IMR-90 (cell line): ENCODE measurements at regions not wholly inside any gene's neighbourhood (a gene's known extent, or its start where the extent isn't known, plus 50 kb on each side); places are given as distances from the start of the nearest gene placed in this dataset.
"Not testable (repeated sequence)": the region's sequence is repeated elsewhere in the genome, so short reads cannot be mapped to it uniquely, and the experiment has no call there.

Experiments used
- ATAC-seq: fragments of 200-7000 bp; cut with Tn5 transposase; 2 replicates; pipeline ENCODE4 v1.9.1; 2020; ENCODE audit warnings: low read depth, mild to moderate bottlenecking, moderate library complexity
- BruUV-seq: library from RNA; stranded (reverse); fragments of 400-500 nt; replicated peaks from 2 replicates; lab custom pipeline; 2021; lab: Mats Ljungman, UMichigan
- CTCF ChIA-PET: fragments of 300-600 bp; formaldehyde crosslinking; extraction: SDS; loops from one replicate; lab custom pipeline; 2021; ENCODE audit warnings: antibody characterized with exemption; lab: Yijun Ruan, JAX
- POLR2A ChIA-PET: fragments of 300-600 bp; sonication (Branson Sonifier 250); formaldehyde crosslinking; loops from one replicate; lab custom pipeline; 2022; ENCODE audit warnings: antibody characterized with exemption; ENCODE audit not compliant: unreplicated experiment; lab: Charles Lee
- DNase-seq: peaks from one replicate; pipeline ENCODE4 v3.0.0; 2013
- H2AFZ ChIP-seq: replicated peaks from 2 replicates; pipeline ENCODE3; 2013; ENCODE audit warnings: low read length, mild to moderate bottlenecking; ENCODE audit not compliant: poor library complexity
- H2AK5ac ChIP-seq: 2 replicates; pipeline ENCODE4 v1.6.1; 2013; ENCODE audit warnings: low read depth, low read length, inconsistent platforms
- H2AK9ac ChIP-seq: replicated peaks from 2 replicates; pipeline ENCODE3; 2013; ENCODE audit warnings: mild to moderate bottlenecking, low read depth, low read length, moderate library complexity; ENCODE audit not compliant: poor library complexity
- H2BK120ac ChIP-seq: 2 replicates; pipeline ENCODE4 v1.6.1; 2013; ENCODE audit warnings: low read depth, low read length, inconsistent platforms
- H2BK15ac ChIP-seq: 3 replicates; pipeline ENCODE4 v1.6.1; 2013; ENCODE audit warnings: low read depth, low read length, inconsistent platforms
- H2BK20ac ChIP-seq: 2 replicates; pipeline ENCODE4 v1.6.1; 2013; ENCODE audit warnings: low read depth, mild to moderate bottlenecking, inconsistent platforms, low read length, moderate library complexity
- H2BK5ac ChIP-seq: 2 replicates; pipeline ENCODE4 v1.6.1; 2013; ENCODE audit warnings: mild to moderate bottlenecking, low read depth, low read length, inconsistent platforms; ENCODE audit not compliant: poor library complexity, severe bottlenecking
- H3K14ac ChIP-seq: replicated peaks from 2 replicates; pipeline ENCODE4 v1.6.1; 2013; ENCODE audit warnings: low read depth, low read length, inconsistent platforms
- H3K18ac ChIP-seq: 2 replicates; pipeline ENCODE4 v1.6.1; 2013; ENCODE audit warnings: low read depth, low read length, control low read depth
- H3K23ac ChIP-seq: 2 replicates; pipeline ENCODE4 v1.6.1; 2013; ENCODE audit warnings: low read depth, low read length, inconsistent platforms
- H3K27ac ChIP-seq: 2 replicates; pipeline ENCODE4 v1.5.1; 2013; ENCODE audit warnings: mild to moderate bottlenecking, control low read depth, low read length; ENCODE audit not compliant: insufficient read depth
- H3K27me3 ChIP-seq: 2 replicates; pipeline ENCODE4 v1.6.1; 2013; ENCODE audit warnings: low read length; ENCODE audit not compliant: control insufficient read depth, insufficient read depth
- H3K36me3 ChIP-seq: 2 replicates; pipeline ENCODE4 v1.6.1; 2013; ENCODE audit warnings: low read length, mixed read lengths; ENCODE audit not compliant: control insufficient read depth, insufficient read depth
- H3K4ac ChIP-seq: 2 replicates; pipeline ENCODE4 v1.6.1; 2013; ENCODE audit warnings: low read depth, low read length, inconsistent platforms
- H3K4me1 ChIP-seq: 2 replicates; pipeline ENCODE4 v1.6.1; 2013; ENCODE audit warnings: low read length, mixed read lengths; ENCODE audit not compliant: control insufficient read depth, insufficient read depth
- H3K4me2 ChIP-seq: 2 replicates; pipeline ENCODE4 v1.6.1; 2013; ENCODE audit warnings: low read depth, mild to moderate bottlenecking, control low read depth, low read length, moderate library complexity
- H3K4me3 ChIP-seq: 2 replicates; pipeline ENCODE4 v1.5.1; 2013; ENCODE audit warnings: low read depth, mild to moderate bottlenecking, control low read depth, low read length, moderate library complexity; ENCODE audit not compliant: insufficient read depth
- H3K56ac ChIP-seq: 2 replicates; pipeline ENCODE4 v1.6.1; 2013; ENCODE audit warnings: low read length, inconsistent platforms; ENCODE audit not compliant: insufficient read depth; ENCODE audit errors: extremely low read depth
- H3K79me1 ChIP-seq, 2 experiments: 2 replicates each; pipeline ENCODE4 v1.6.1; 2013; ENCODE audit warnings: low read length in 2 of 2, inconsistent platforms in 1 of 2, low read depth in 1 of 2
- H3K9ac ChIP-seq: 2 replicates; pipeline ENCODE4 v1.6.1; 2013; ENCODE audit warnings: low read depth, low read length, control low read depth
- H3K9me1 ChIP-seq: 2 replicates; pipeline ENCODE4 v1.6.1; 2013; ENCODE audit warnings: low read length, inconsistent platforms; ENCODE audit not compliant: insufficient read depth
- H3K9me3 ChIP-seq: 2 replicates; pipeline ENCODE4 v1.6.1; 2013; ENCODE audit warnings: low read length; ENCODE audit not compliant: control insufficient read depth, insufficient read depth
- H4K20me1 ChIP-seq: 2 replicates; pipeline ENCODE4 v1.6.1; 2013; ENCODE audit warnings: low read length, inconsistent platforms; ENCODE audit not compliant: insufficient read depth
- H4K5ac ChIP-seq: 2 replicates; pipeline ENCODE4 v1.6.1; 2013; ENCODE audit warnings: mild to moderate bottlenecking, low read depth, low read length, control low read depth
- H4K8ac ChIP-seq, 2 experiments: 2 replicates each; pipeline ENCODE4 v1.6.1; 2013; ENCODE audit warnings: low read depth in 2 of 2, low read length in 2 of 2, control low read depth in 1 of 2, inconsistent platforms in 1 of 2
- H4K91ac ChIP-seq: 2 replicates; pipeline ENCODE4 v1.6.1; 2013; ENCODE audit warnings: low read depth, low read length, inconsistent platforms; ENCODE audit not compliant: insufficient read depth
- NFE2L2 ChIP-seq: fragments of 150-350 bp; IDR thresholded peaks from 2 replicates; pipeline ENCODE4 v1.6.1; 2016; ENCODE audit warnings: low read depth, mild to moderate bottlenecking, low read length
- RCOR1 ChIP-seq: IDR thresholded peaks from 2 replicates; pipeline ENCODE4 v1.6.1; 2012; ENCODE audit warnings: mild to moderate bottlenecking, low read length, improper control_type of control experiment; ENCODE audit not compliant: insufficient replicate concordance
- RFX5 ChIP-seq: IDR thresholded peaks from 2 replicates; pipeline ENCODE4 v1.8.0; 2012; ENCODE audit warnings: low read depth, mild to moderate bottlenecking, low read length, moderate library complexity
- USF2 ChIP-seq: fragments of 150-350 bp; IDR thresholded peaks from 2 replicates; pipeline ENCODE4 v1.6.1; 2017; ENCODE audit warnings: mild to moderate bottlenecking, antibody characterized with exemption, low read length, low read depth
- WGBS, 2 experiments: methylation state at CpG; one replicate each; pipeline versions ENCODE4 v1.1.5 to v1.1.7; 2013; ENCODE audit warnings: missing lambda C conversion rate in 2 of 2; ENCODE audit not compliant: insufficient read length in 1 of 2; ENCODE audit errors: extremely low coverage in 2 of 2; 5-methylcytosine and 5-hydroxymethylcytosine counted together
- dilution Hi-C: fragments of 300-500 bp; cut with HindIII; formaldehyde crosslinking; loops from one replicate; pipeline ENCODE4 v1.14.3; 2018; ENCODE audit warnings: low sequenced_read_pairs; ENCODE audit not compliant: unreplicated experiment
- in situ Hi-C: fragments of 300-500 bp; cut with MboI; formaldehyde crosslinking; loops from 3 replicates; pipeline ENCODE4 v1.14.3; 2019; ENCODE audit warnings: low sequenced_read_pairs, inconsistent platforms, mixed read lengths
- intact Hi-C: fragments of 100-400 bp; cut with micrococcal nuclease; formaldehyde crosslinking; loops from 2 replicates; pipeline ENCODE4 v1.10.0; 2022

GRCh38 chrX:41981481-41982013, 58.2 kb upstream of the CASK start:
- H3K18ac ChIP-seq = no peak overlapping the region
- DNase-seq (no peak), ATAC-seq (no peak)
- H4K8ac ChIP-seq = no peak overlapping the region
- no peak overlapping the region for H3K56ac ChIP-seq
- H3K4ac ChIP-seq = no peak overlapping the region
- no peak overlapping the region for H3K23ac ChIP-seq
- no CpG with 5 or more reads among the region's 4 CpGs for WGBS, 2 experiments
- no peak overlapping the region for H2AK9ac ChIP-seq
- no peak overlapping the region for H2BK20ac ChIP-seq
- H3K36me3 ChIP-seq = no peaks in the 10 kb centered on the region
- POLR2A ChIA-PET = no interaction called here
- H2BK5ac ChIP-seq = no peak overlapping the region
- H3K4me2 ChIP-seq = no peak overlapping the region
- H3K9ac ChIP-seq = no peak overlapping the region
- in situ Hi-C loops = no loop called here
- H3K9me1 ChIP-seq = no peaks in the 10 kb centered on the region
- dilution Hi-C loops = no loop called here
- no TSS peak for BruUV-seq
- no peak overlapping the region for H4K5ac ChIP-seq
- no peak overlapping the region for H2BK15ac ChIP-seq
- no peak overlapping the region for H2BK120ac ChIP-seq
- no peaks in the 10 kb centered on the region for H3K4me1 ChIP-seq
- no peaks in the 10 kb centered on the region for H3K79me1 ChIP-seq
- H3K4me3 ChIP-seq = no peak overlapping the region
- H4K20me1 ChIP-seq = no peaks in the 10 kb centered on the region
- no peak overlapping the region for H2AK5ac ChIP-seq
- no peak overlapping the region for H3K14ac ChIP-seq
- H2AFZ ChIP-seq = no peak overlapping the region
- H3K27ac ChIP-seq = no peak overlapping the region
- no peak overlapping the region for H4K91ac ChIP-seq
- CTCF ChIA-PET = no interaction called here
- TF ChIP-seq RCOR1 = no peak
- TF ChIP-seq NFE2L2 = peak; percentile 89
- TF ChIP-seq RFX5 = no peak
- no peak for TF ChIP-seq USF2
- H3K9me3 ChIP-seq = no peaks in the 10 kb centered on the region
- peaks cover 2% of the 10 kb centered on the region; the same call in 1 of the 2 replicates for H3K27me3 ChIP-seq
- intact Hi-C loops = no loop called here

- CTCF ChIA-PET, H3K4me2 ChIP-seq, H3K79me1 ChIP-seq, H2AK5ac ChIP-seq, H4K8ac ChIP-seq, H4K5ac ChIP-seq, H3K9ac ChIP-seq, POLR2A ChIA-PET, H3K4me1 ChIP-seq, H3K27me3 ChIP-seq, H3K27ac ChIP-seq, ATAC-seq, H3K9me3 ChIP-seq, H4K91ac ChIP-seq, H2BK5ac ChIP-seq, in situ Hi-C loops, BruUV-seq, H3K14ac ChIP-seq, H2BK20ac ChIP-seq, H3K36me3 ChIP-seq, H4K20me1 ChIP-seq, H2BK120ac ChIP-seq, H2BK15ac ChIP-seq, DNase-seq, H3K23ac ChIP-seq, H3K9me1 ChIP-seq, H2AK9ac ChIP-seq, H3K4me3 ChIP-seq, H3K56ac ChIP-seq, intact Hi-C loops, H3K4ac ChIP-seq, H3K18ac ChIP-seq, H2AFZ ChIP-seq, dilution Hi-C loops: not testable (repeated sequence)
- no CpG with 5 or more reads among the region's 1 CpG for WGBS, 2 experiments
Observed at GRCh38 chrX:41974677-41975076, 51.3 kb upstream of the CASK start.
